H1 (cell line): ENCODE measurements at regions not wholly inside any gene's neighbourhood (a gene's known extent, or its start where the extent isn't known, plus 50 kb on each side); places are given as distances from the start of the nearest gene placed in this dataset.

Source experiments
- CTCF ChIA-PET: fragments of 300-600 bp; sonication (Branson Sonifier 250); formaldehyde crosslinking; loops from one replicate; lab custom pipeline; 2021; ENCODE audit not compliant: partially characterized antibody; lab: Charles Lee
- POLR2A ChIA-PET: fragments of 300-600 bp; sonication (Branson Sonifier 250); formaldehyde crosslinking; loops from one replicate; lab custom pipeline; 2021; ENCODE audit warnings: inconsistent platforms; ENCODE audit not compliant: partially characterized antibody; lab: Charles Lee
- DNase-seq, 2 experiments: peaks; one replicate each; pipeline versions ENCODE4 v3.0.0 to v3.0.0-alpha.2; 2010 to 2022; ENCODE audit warnings: low spot score in 2 of 2, low read depth in 1 of 2, mixed read lengths in 1 of 2
- FAIRE-seq: peaks from 2 replicates; lab custom pipeline; 2011; peaks lifted over from hg19 to GRCh38; lab: Jason Lieb, UNC
- H2AFZ ChIP-seq: 2 replicates; pipeline ENCODE4 v1.8.1; 2012; ENCODE audit warnings: low read length, inconsistent platforms
- H2AK5ac ChIP-seq: 2 replicates; pipeline ENCODE4 v1.6.1; 2013; ENCODE audit warnings: low read depth, low read length
- H2BK120ac ChIP-seq: replicated peaks from 2 replicates; pipeline ENCODE3; 2013; ENCODE audit warnings: low read depth, low read length, inconsistent platforms
- H2BK12ac ChIP-seq: 2 replicates; pipeline ENCODE4 v1.6.1; 2013; ENCODE audit warnings: low read depth, low read length
- H2BK15ac ChIP-seq: 2 replicates; pipeline ENCODE4 v1.6.1; 2013; ENCODE audit warnings: low read length
- H2BK20ac ChIP-seq: 2 replicates; pipeline ENCODE4 v1.6.1; 2013; ENCODE audit warnings: low read length
- H2BK5ac ChIP-seq: 2 replicates; pipeline ENCODE4 v1.6.1; 2013; ENCODE audit warnings: low read depth, low read length
- H3K14ac ChIP-seq: 2 replicates; pipeline ENCODE4 v1.6.1; 2013; ENCODE audit warnings: inconsistent platforms; ENCODE audit not compliant: insufficient read length
- H3K18ac ChIP-seq: 2 replicates; pipeline ENCODE4 v1.6.1; 2013; ENCODE audit warnings: low read length; ENCODE audit errors: extremely low read depth
- H3K23ac ChIP-seq: 2 replicates; pipeline ENCODE4 v1.6.1; 2013; ENCODE audit warnings: inconsistent platforms; ENCODE audit not compliant: insufficient read length
- H3K23me2 ChIP-seq: 2 replicates; pipeline ENCODE4 v1.6.1; 2013; ENCODE audit warnings: low read depth, low read length
- H3K27ac ChIP-seq: 2 replicates; pipeline ENCODE4 v1.6.1; 2011; ENCODE audit warnings: low read depth, low read length, inconsistent platforms
- H3K27me3 ChIP-seq, 4 experiments: replicated peaks in 1 of 4; 1 replicate in 1 of 4; 2 replicates in 3 of 4; pipeline versions ENCODE4 v1.6.1 to v1.8.1; 2011 to 2013; ENCODE audit warnings: low read length in 3 of 4, mild to moderate bottlenecking in 3 of 4, inconsistent platforms in 2 of 4, mixed read lengths in 2 of 4, moderate library complexity in 1 of 4; ENCODE audit not compliant: control insufficient read depth in 3 of 4, insufficient read depth in 3 of 4; ENCODE audit errors: extremely low read depth in 1 of 4
- H3K36me3 ChIP-seq, 4 experiments: 2 replicates each; pipeline versions ENCODE4 v1.6.1 to v1.8.1; 2011 to 2013; ENCODE audit warnings: mild to moderate bottlenecking in 4 of 4, low read length in 3 of 4, moderate library complexity in 2 of 4, control low read depth in 1 of 4, inconsistent platforms in 1 of 4; ENCODE audit not compliant: insufficient read depth in 4 of 4, control insufficient read depth in 2 of 4
- H3K4ac ChIP-seq: replicated peaks from 2 replicates; pipeline ENCODE3; 2013; ENCODE audit warnings: low read length, low read depth, mixed read lengths, inconsistent platforms; ENCODE audit not compliant: insufficient read length
- H3K4me1 ChIP-seq, 4 experiments: replicated peaks in 1 of 4; 1 replicate in 1 of 4; 2 replicates in 3 of 4; pipeline versions ENCODE4 v1.6.1 to v1.8.1; 2011 to 2013; ENCODE audit warnings: low read length in 3 of 4, inconsistent platforms in 2 of 4, mixed read lengths in 1 of 4; ENCODE audit not compliant: insufficient read depth in 4 of 4, control insufficient read depth in 3 of 4
- H3K4me2 ChIP-seq, 2 experiments: 2 replicates each; pipeline versions ENCODE4 v1.6.1 to v1.8.1; 2011 to 2013; ENCODE audit warnings: low read depth in 2 of 2, low read length in 2 of 2, control low read depth in 1 of 2, inconsistent platforms in 1 of 2, mild to moderate bottlenecking in 1 of 2; ENCODE audit not compliant: insufficient read depth in 1 of 2
- H3K4me3 ChIP-seq, 4 experiments: fragments of 200-600, 300-600 bp in 1 of 4; sonication (generic), shearing (Covaris generic), sonication (Bioruptor Twin) in 1 of 4; 2 replicates each; pipeline versions ENCODE4 v1.5.1 to v1.8.1; 2011 to 2016; ENCODE audit warnings: low read length in 4 of 4, low read depth in 3 of 4, control low read depth in 2 of 4, inconsistent platforms in 2 of 4, mild to moderate bottlenecking in 2 of 4, mixed read lengths in 1 of 4, moderate library complexity in 1 of 4; ENCODE audit not compliant: insufficient read depth in 2 of 4; ENCODE audit errors: extremely low read depth in 1 of 4
- H3K56ac ChIP-seq: replicated peaks from 2 replicates; pipeline ENCODE3; 2013; ENCODE audit warnings: low read depth, mild to moderate bottlenecking, mixed read lengths, low read length, inconsistent platforms; ENCODE audit not compliant: insufficient read length
- H3K79me1 ChIP-seq: 2 replicates; pipeline ENCODE4 v1.6.1; 2013; ENCODE audit warnings: low read depth, low read length, control low read depth
- H3K79me2 ChIP-seq, 2 experiments: 2 replicates each; pipeline versions ENCODE4 v1.6.1 to v1.8.1; 2012 to 2013; ENCODE audit warnings: low read length in 2 of 2, mild to moderate bottlenecking in 2 of 2, inconsistent platforms in 1 of 2; ENCODE audit not compliant: insufficient read depth in 2 of 2, control insufficient read depth in 1 of 2
- H3K9ac ChIP-seq, 4 experiments: replicated peaks in 1 of 4; 1 replicate in 1 of 4; 2 replicates in 3 of 4; pipeline versions ENCODE4 v1.6.1 to v1.8.1; 2011 to 2013; ENCODE audit warnings: low read depth in 3 of 4, low read length in 3 of 4, control low read depth in 2 of 4, mild to moderate bottlenecking in 2 of 4, moderate library complexity in 2 of 4, inconsistent platforms in 1 of 4; ENCODE audit errors: extremely low read depth in 1 of 4
- H3K9me3 ChIP-seq, 2 experiments: 2 replicates each; pipeline versions ENCODE4 v1.6.1 to v1.8.1; 2012 to 2013; ENCODE audit warnings: mild to moderate bottlenecking in 2 of 2, moderate library complexity in 2 of 2, control low read depth in 1 of 2, inconsistent platforms in 1 of 2, low read depth in 1 of 2, low read length in 1 of 2, mixed read lengths in 1 of 2; ENCODE audit not compliant: insufficient read depth in 2 of 2
- H4K20me1 ChIP-seq, 2 experiments: replicated peaks in 1 of 2; 2 replicates each; pipeline versions ENCODE3 to v1.8.1; 2011 to 2013; ENCODE audit warnings: inconsistent platforms in 2 of 2, low read length in 2 of 2, mild to moderate bottlenecking in 1 of 2; ENCODE audit not compliant: insufficient read depth in 2 of 2, control insufficient read depth in 1 of 2
- H4K5ac ChIP-seq: 2 replicates; pipeline ENCODE4 v1.6.1; 2013; ENCODE audit warnings: low read length, low read depth, mixed read lengths, inconsistent platforms; ENCODE audit not compliant: insufficient read length
- H4K8ac ChIP-seq: 2 replicates; pipeline ENCODE4 v1.8.0; 2013; ENCODE audit warnings: mild to moderate bottlenecking, moderate library complexity, low read length, inconsistent platforms; ENCODE audit not compliant: insufficient read depth; ENCODE audit errors: extremely low read depth
- H4K91ac ChIP-seq: replicated peaks from 2 replicates; pipeline ENCODE3; 2013; ENCODE audit warnings: low read length, mixed read lengths, inconsistent platforms; ENCODE audit not compliant: insufficient read length
- BACH1 ChIP-seq: IDR thresholded peaks from 2 replicates; pipeline ENCODE4 v1.6.1; 2012; ENCODE audit warnings: low read length, improper control_type of control experiment
- CEBPB ChIP-seq: IDR thresholded peaks from 2 replicates; pipeline ENCODE4 v1.6.1; 2012; ENCODE audit warnings: low read depth, low read length
- CHD1 ChIP-seq: IDR thresholded peaks from 2 replicates; pipeline ENCODE4 v1.6.1; 2012; ENCODE audit warnings: low read depth, low read length, improper control_type of control experiment
- NANOG ChIP-seq: IDR thresholded peaks from 2 replicates; pipeline ENCODE4 v1.6.1; 2011; ENCODE audit warnings: low read length, low read depth, mild to moderate bottlenecking, inconsistent platforms; ENCODE audit not compliant: insufficient read depth, poor library complexity, severe bottlenecking
- SP4 ChIP-seq: IDR thresholded peaks from 2 replicates; pipeline ENCODE4 v1.6.1; 2012; ENCODE audit warnings: low read length, inconsistent platforms
- SRF ChIP-seq: IDR thresholded peaks from 2 replicates; pipeline ENCODE4 v1.6.1; 2011; ENCODE audit warnings: mild to moderate bottlenecking, low read depth, low read length, moderate library complexity
- WGBS, 2 experiments: shearing (Covaris generic) in 1 of 2; methylation state at CpG; one replicate each; pipeline versions ENCODE4 v1.1.6 to v1.1.7; 2013 to 2015; ENCODE audit warnings: low lambda C conversion rate in 2 of 2, mixed read lengths in 2 of 2, inconsistent platforms in 1 of 2, low coverage in 1 of 2, missing lambda C conversion rate in 1 of 2; ENCODE audit not compliant: insufficient replicate concordance in 2 of 2, insufficient coverage in 1 of 2, insufficient read length in 1 of 2; ENCODE audit errors: extremely low coverage in 1 of 2, missing lambda C conversion rate in 1 of 2; 5-methylcytosine and 5-hydroxymethylcytosine counted together

GRCh38 chr6:10262505-10262904, 152.4 kb downstream of the TFAP2A start:
- Histone ChIP-seq H2BK120ac (no peak overlapping the region), H2AFZ (no peak overlapping the region), H3K79me2 (no peaks in the 10 kb centered on the region), H3K9ac (no peak overlapping the region), H4K91ac (no peak overlapping the region), H4K20me1 (no peaks in the 10 kb centered on the region), H3K36me3 (no peaks in the 10 kb centered on the region), H4K5ac (no peak overlapping the region), H3K9me3 (no peaks in the 10 kb centered on the region), H3K56ac (no peak overlapping the region), H3K23ac (no peak overlapping the region), H4K8ac (no peak overlapping the region), H3K4me3 (no peak overlapping the region), H3K79me1 (no peaks in the 10 kb centered on the region), H3K18ac (no peak overlapping the region), H3K23me2 (no peaks in the 10 kb centered on the region), H3K4ac (no peak overlapping the region), H2BK15ac (no peak overlapping the region), H2BK5ac (no peak overlapping the region), H2BK12ac (no peak overlapping the region), H2BK20ac (no peak overlapping the region), H2AK5ac (no peak overlapping the region), H3K27me3 (no peaks in the 10 kb centered on the region), H3K4me1 (peaks cover 0 to 8% (median 1%) of the 10 kb centered on the region in 4 experiments; a peak in 3 of 7 replicates), H3K4me2 (no peak overlapping the region), H3K27ac (no peak overlapping the region), H3K14ac (no peak overlapping the region)
- POLR2A ChIA-PET = interaction anchor here (0.7 kb wide), 1 partner anchor 759 kb away, joined by 3 read pairs; no protein-coding TSS in a partner anchor
- FAIRE-seq (no peak), DNase-seq (no peak)
- TF ChIP-seq CEBPB (no peak), NANOG (no peak), SRF (no peak), BACH1 (no peak), SP4 (no peak), CHD1 (no peak)
- WGBS, 2 experiments = 73% methylated on average over 2 of the region's 2 CpGs; no CpG with 5 or more reads in 1 of the 2 experiments
- CTCF ChIA-PET = interaction anchor here (0.7 to 1.7 kb wide), 2 partner anchors 11 to 14 kb away, joined by 3 to 4 read pairs; no protein-coding TSS in a partner anchor
